OCI-LY1 (cell line): ENCODE measurements at regions not wholly inside any gene's neighbourhood (a gene's known extent, or its start where the extent isn't known, plus 50 kb on each side); places are given as distances from the start of the nearest gene placed in this dataset.

Source experiments
- H2AFZ ChIP-seq: fragments of 200-600 bp; sonication (generic), shearing (Covaris generic); 2 replicates; pipeline ENCODE4 v1.6.0; 2014; ENCODE audit warnings: antibody characterized with exemption, mild to moderate bottlenecking, low read length
- H3F3A ChIP-seq: fragments of 200-600 bp; sonication (generic), shearing (Covaris generic); 2 replicates; pipeline ENCODE4 v1.6.0; 2014; ENCODE audit warnings: mild to moderate bottlenecking, antibody characterized with exemption, low read length, moderate library complexity; ENCODE audit not compliant: insufficient read depth
- H3K27ac ChIP-seq: fragments of 200-600 bp; sonication (generic); 2 replicates; pipeline ENCODE4 v1.5.1; 2014; ENCODE audit warnings: low read length, mixed run types, mild to moderate bottlenecking, low read depth; ENCODE audit not compliant: poor library complexity, severe bottlenecking
- H3K27me3 ChIP-seq: fragments of 200-600 bp; sonication (generic); 2 replicates; pipeline ENCODE4 v1.6.0; 2014; ENCODE audit warnings: antibody characterized with exemption, mild to moderate bottlenecking, low read length, moderate library complexity; ENCODE audit not compliant: insufficient read depth
- H3K36me3 ChIP-seq: fragments of 200-600 bp; sonication (generic); 2 replicates; pipeline ENCODE4 v1.6.1; 2014; ENCODE audit warnings: mild to moderate bottlenecking, antibody characterized with exemption, low read length, moderate library complexity, mixed read lengths; ENCODE audit not compliant: insufficient read depth
- H3K4me1 ChIP-seq: fragments of 200-600 bp; sonication (generic); 2 replicates; pipeline ENCODE4 v1.5.1; 2014; ENCODE audit warnings: mild to moderate bottlenecking, low read length, moderate library complexity; ENCODE audit not compliant: insufficient read depth, severe bottlenecking
- H3K4me2 ChIP-seq: fragments of 200-600 bp; sonication (generic), shearing (Covaris generic); 2 replicates; pipeline ENCODE4 v1.6.1; 2014; ENCODE audit warnings: low read length
- H3K4me3 ChIP-seq: fragments of 200-600 bp; sonication (generic); 2 replicates; pipeline ENCODE4 v1.5.1; 2014; ENCODE audit warnings: low read length, low read depth, mild to moderate bottlenecking, mixed read lengths; ENCODE audit not compliant: poor library complexity, severe bottlenecking
- H3K79me2 ChIP-seq: fragments of 200-600 bp; shearing (Covaris generic); 2 replicates; pipeline ENCODE4 v1.6.1; 2016; ENCODE audit warnings: mixed run types, low read length, mixed read lengths; ENCODE audit not compliant: insufficient read depth
- H3K9ac ChIP-seq: fragments of 200-600 bp; sonication (generic), shearing (Covaris generic); 2 replicates; pipeline ENCODE4 v1.6.1; 2014; ENCODE audit warnings: mild to moderate bottlenecking, low read length, mixed read lengths
- H3K9me2 ChIP-seq: fragments of 200-600 bp; sonication (generic), shearing (Covaris generic); 2 replicates; pipeline ENCODE4 v1.6.1; 2014; ENCODE audit warnings: low read depth, mild to moderate bottlenecking, low read length, mixed read lengths
- H3K9me3 ChIP-seq: fragments of 200-600 bp; shearing (Covaris generic); 2 replicates; pipeline ENCODE4 v1.6.1; 2014; ENCODE audit warnings: low read length, mixed read lengths
- H4K20me1 ChIP-seq: fragments of 200-600 bp; sonication (generic), shearing (Covaris generic); 2 replicates; pipeline ENCODE4 v1.6.0; 2016; ENCODE audit warnings: mild to moderate bottlenecking, low read length; ENCODE audit not compliant: insufficient read depth
- EZH2 ChIP-seq: fragments of 200-600 bp; sonication (generic), shearing (Covaris generic); IDR thresholded peaks from 2 replicates; pipeline ENCODE4 v1.8.0; 2017; ENCODE audit warnings: borderline replicate concordance, mixed run types, mild to moderate bottlenecking, antibody characterized with exemption, low read length, moderate library complexity, mixed read lengths
- TF ChIP-seq, protein P1 (sequence below): fragments of 200-600 bp; sonication (generic), shearing (Covaris generic); IDR thresholded peaks from 2 replicates; pipeline ENCODE4 v1.5.1; 2017; ENCODE audit warnings: mild to moderate bottlenecking, antibody characterized with exemption, low read length, moderate library complexity, mixed read lengths

DNA sequence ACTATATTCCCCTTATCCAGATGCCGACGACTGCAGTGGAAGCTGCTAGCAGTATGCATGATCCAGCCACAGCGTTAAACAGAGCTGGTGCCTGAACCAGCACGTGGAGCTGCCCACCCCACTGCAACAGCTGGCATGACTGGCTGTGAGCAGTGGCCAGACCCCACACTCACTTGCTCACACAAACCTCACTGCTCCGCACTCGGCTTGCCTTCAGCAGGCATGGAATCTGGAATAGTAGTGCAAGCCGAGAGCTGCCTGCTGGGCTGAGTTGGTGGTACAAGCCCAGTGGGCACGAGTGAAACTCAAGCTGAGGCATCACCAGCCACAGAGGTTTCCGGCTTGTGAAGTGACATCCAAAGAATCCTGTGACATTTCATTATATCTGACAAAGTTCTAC, 1197.6 kb downstream of the FAM133A start:
- no peaks in the 10 kb centered on the region for H3K9me3 ChIP-seq
- H3K4me2 ChIP-seq: no peak overlapping the region
- H3K27me3 ChIP-seq: no peaks in the 10 kb centered on the region
- no peaks in the 10 kb centered on the region for H3K9me2 ChIP-seq
- H2AFZ ChIP-seq: no peak overlapping the region
- H4K20me1 ChIP-seq: no peaks in the 10 kb centered on the region
- no peaks in the 10 kb centered on the region for H3K79me2 ChIP-seq
- H3K4me3 ChIP-seq: no peak overlapping the region
- no peak overlapping the region for H3K9ac ChIP-seq
- no peaks in the 10 kb centered on the region for H3K36me3 ChIP-seq
- no peak overlapping the region for H3K27ac ChIP-seq
- no peaks in the 10 kb centered on the region for H3K4me1 ChIP-seq
- no peaks in the 10 kb centered on the region for H3F3A ChIP-seq
- TF ChIP-seq, protein P1, sequence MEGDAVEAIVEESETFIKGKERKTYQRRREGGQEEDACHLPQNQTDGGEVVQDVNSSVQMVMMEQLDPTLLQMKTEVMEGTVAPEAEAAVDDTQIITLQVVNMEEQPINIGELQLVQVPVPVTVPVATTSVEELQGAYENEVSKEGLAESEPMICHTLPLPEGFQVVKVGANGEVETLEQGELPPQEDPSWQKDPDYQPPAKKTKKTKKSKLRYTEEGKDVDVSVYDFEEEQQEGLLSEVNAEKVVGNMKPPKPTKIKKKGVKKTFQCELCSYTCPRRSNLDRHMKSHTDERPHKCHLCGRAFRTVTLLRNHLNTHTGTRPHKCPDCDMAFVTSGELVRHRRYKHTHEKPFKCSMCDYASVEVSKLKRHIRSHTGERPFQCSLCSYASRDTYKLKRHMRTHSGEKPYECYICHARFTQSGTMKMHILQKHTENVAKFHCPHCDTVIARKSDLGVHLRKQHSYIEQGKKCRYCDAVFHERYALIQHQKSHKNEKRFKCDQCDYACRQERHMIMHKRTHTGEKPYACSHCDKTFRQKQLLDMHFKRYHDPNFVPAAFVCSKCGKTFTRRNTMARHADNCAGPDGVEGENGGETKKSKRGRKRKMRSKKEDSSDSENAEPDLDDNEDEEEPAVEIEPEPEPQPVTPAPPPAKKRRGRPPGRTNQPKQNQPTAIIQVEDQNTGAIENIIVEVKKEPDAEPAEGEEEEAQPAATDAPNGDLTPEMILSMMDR: no peak
- no peak for TF ChIP-seq EZH2

- no peaks in the 10 kb centered on the region for H3K4me1 ChIP-seq
- no peaks in the 10 kb centered on the region for H3K9me3 ChIP-seq
- no peaks in the 10 kb centered on the region for H4K20me1 ChIP-seq
- no peak overlapping the region for H3K27ac ChIP-seq
- no peaks in the 10 kb centered on the region for H3F3A ChIP-seq
- no peaks in the 10 kb centered on the region for H3K9me2 ChIP-seq
- H3K4me3 ChIP-seq: no peak overlapping the region
- no peak overlapping the region for H3K4me2 ChIP-seq
- no peak overlapping the region for H3K9ac ChIP-seq
- no peak overlapping the region for H2AFZ ChIP-seq
- H3K36me3 ChIP-seq: no peaks in the 10 kb centered on the region
- H3K79me2 ChIP-seq: no peaks in the 10 kb centered on the region
- H3K27me3 ChIP-seq: no peaks in the 10 kb centered on the region
- TF ChIP-seq, protein P1: no peak
- TF ChIP-seq EZH2: no peak
Observed at GRCh38 chrX:94901849-94902248, 1227.8 kb downstream of the FAM133A start.

- no peaks in the 10 kb centered on the region for H3K9me2 ChIP-seq
- TF ChIP-seq EZH2: no peak
- TF ChIP-seq, protein P1: no peak
- H3K9me3 ChIP-seq: no peaks in the 10 kb centered on the region
- H2AFZ ChIP-seq: no peak overlapping the region
- H3K27me3 ChIP-seq: no peaks in the 10 kb centered on the region
- H3K4me2 ChIP-seq: no peak overlapping the region
- no peak overlapping the region for H3K27ac ChIP-seq
- H3F3A ChIP-seq: no peaks in the 10 kb centered on the region
- no peaks in the 10 kb centered on the region for H3K79me2 ChIP-seq
- H3K9ac ChIP-seq: no peak overlapping the region
- H3K4me1 ChIP-seq: peaks cover 14% of the 10 kb centered on the region
- no peaks in the 10 kb centered on the region for H3K36me3 ChIP-seq
- no peaks in the 10 kb centered on the region for H4K20me1 ChIP-seq
- H3K4me3 ChIP-seq: no peak overlapping the region
Observed at GRCh38 chrX:94908171-94908570, 1234.2 kb downstream of the FAM133A start.
